Immature natural killer cell (primary cell): ENCODE measurements at regions not wholly inside any gene's neighbourhood (a gene's known extent, or its start where the extent isn't known, plus 50 kb on each side); places are given as distances from the start of the nearest gene placed in this dataset.

Source experiments
- DNase-seq, 3 donors: peaks; one replicate each; pipeline ENCODE4 v3.0.0; 2022; ENCODE audit warnings: mixed read lengths in 1 of 3
- H3K27ac Mint-ChIP-seq, 6 donors: one replicate each; pipeline ENCODE4 v1.8.0; 2020; ENCODE audit warnings: mixed read lengths in 6 of 6, mild to moderate bottlenecking in 5 of 6, inconsistent platforms in 4 of 6, moderate library complexity in 3 of 6
- H3K27me3 Mint-ChIP-seq, 3 donors: one replicate each; pipeline ENCODE4 v1.8.0; 2020 to 2021; ENCODE audit warnings: low read depth in 3 of 3, mild to moderate bottlenecking in 3 of 3, mixed read lengths in 3 of 3, moderate library complexity in 3 of 3, inconsistent platforms in 1 of 3
- H3K36me3 Mint-ChIP-seq, 3 donors: one replicate each; pipeline ENCODE4 v1.8.0; 2020; ENCODE audit warnings: mixed read lengths in 3 of 3, inconsistent platforms in 2 of 3, mild to moderate bottlenecking in 2 of 3
- H3K4me1 Mint-ChIP-seq, 2 donors: one replicate each; pipeline ENCODE4 v1.8.0; 2020; ENCODE audit warnings: inconsistent platforms in 2 of 2, mild to moderate bottlenecking in 2 of 2, mixed read lengths in 2 of 2, moderate library complexity in 1 of 2
- H3K4me3 Mint-ChIP-seq, 5 donors: one replicate each; pipeline ENCODE4 v1.8.0; 2020; ENCODE audit warnings: mild to moderate bottlenecking in 5 of 5, mixed read lengths in 5 of 5, inconsistent platforms in 3 of 5, moderate library complexity in 3 of 5
- H3K9me3 Mint-ChIP-seq, 6 donors: one replicate each; pipeline ENCODE4 v1.8.0; 2020; ENCODE audit warnings: mild to moderate bottlenecking in 6 of 6, mixed read lengths in 6 of 6, inconsistent platforms in 4 of 6, moderate library complexity in 3 of 6

DNA sequence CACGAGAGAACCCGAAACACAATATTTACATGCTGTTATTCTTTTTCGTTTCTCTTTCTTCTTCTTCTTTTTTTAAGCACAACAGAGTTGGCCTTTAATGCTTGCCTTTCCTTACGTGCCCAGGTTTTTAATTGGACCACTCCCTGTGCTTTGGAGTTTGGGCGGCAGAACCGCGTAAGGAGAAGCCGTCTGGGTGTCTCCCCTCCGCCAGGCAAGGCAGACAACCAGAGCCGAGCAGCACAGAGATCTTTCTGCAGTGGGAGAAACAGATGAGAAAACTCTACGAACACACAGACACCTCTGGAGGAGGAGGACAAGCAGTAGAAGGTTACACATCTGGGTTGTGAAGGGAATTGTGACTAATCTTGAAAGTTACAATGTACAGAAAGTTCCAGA is 150.0 kb upstream of the UBL3 start:
- H3K9me3 Mint-ChIP-seq = no peaks in the 10 kb centered on the region
- DNase-seq = no peak
- peaks cover 0 to 3% of the 10 kb centered on the region in 2 donors for H3K4me1 Mint-ChIP-seq
- no peak overlapping the region for H3K27ac Mint-ChIP-seq
- H3K4me3 Mint-ChIP-seq = no peak overlapping the region
- peaks cover 0 to 3% (median 0%) of the 10 kb centered on the region in 3 donors for H3K36me3 Mint-ChIP-seq
- H3K27me3 Mint-ChIP-seq = peaks cover 0 to 4% (median 3%) of the 10 kb centered on the region in 3 donors

DNA sequence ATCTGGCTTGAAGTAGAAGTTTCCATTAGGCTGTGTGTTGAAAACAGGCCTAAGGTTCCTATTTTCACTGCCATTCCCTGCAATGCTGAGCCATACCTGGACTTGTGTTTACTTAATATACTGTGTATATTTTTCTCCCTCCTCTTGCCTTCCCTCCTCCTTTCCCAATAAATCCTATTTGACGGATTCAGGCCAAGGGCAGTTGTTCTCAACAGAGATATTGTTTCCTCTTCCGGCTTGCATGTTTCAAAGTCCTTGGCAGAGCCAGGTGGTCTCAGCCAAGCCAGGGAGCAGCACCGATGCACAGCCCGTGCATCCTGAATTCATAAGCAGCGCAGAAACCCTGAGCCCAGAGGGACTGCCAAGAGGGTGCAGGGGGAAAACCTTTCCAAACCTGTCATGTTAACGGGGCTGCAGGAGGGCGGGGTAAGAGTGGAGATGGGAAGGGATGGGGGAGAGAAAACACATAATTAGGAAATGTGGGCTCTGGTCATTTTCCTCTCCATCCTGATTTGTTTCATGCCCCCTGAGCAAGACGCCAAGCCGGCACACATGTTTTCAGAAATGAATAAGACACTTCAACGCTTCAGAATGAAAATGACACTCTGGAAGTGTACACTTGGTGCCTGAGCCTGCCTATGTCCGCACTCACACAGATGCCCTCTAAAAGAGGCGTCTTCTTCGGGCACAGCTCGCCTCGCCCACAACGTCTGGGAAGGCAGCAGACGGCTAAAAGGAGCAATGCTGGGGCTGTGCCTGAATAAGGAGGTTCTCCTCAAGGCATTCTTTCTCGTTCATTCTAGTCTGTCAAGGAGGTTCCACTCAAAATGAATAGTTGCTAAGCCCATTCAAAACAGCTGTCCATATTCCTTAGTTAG is 149.3 kb upstream of the UBL3 start:
- Mint-ChIP-seq H3K36me3 (peaks cover 0 to 3% (median 0%) of the 10 kb centered on the region in 3 donors), H3K4me1 (no peaks in the 10 kb centered on the region), H3K9me3 (no peaks in the 10 kb centered on the region), H3K4me3 (no peak overlapping the region), H3K27ac (no peak overlapping the region), H3K27me3 (peaks cover 0 to 4% (median 3%) of the 10 kb centered on the region in 3 donors)
- DNase-seq = no peak

- DNase-seq = no peak
- Mint-ChIP-seq H3K27ac (no peak overlapping the region), H3K4me1 (no peaks in the 10 kb centered on the region), H3K27me3 (peaks cover 0 to under 1% (median 0%) of the 10 kb centered on the region in 3 donors), H3K4me3 (no peak overlapping the region), H3K36me3 (no peaks in the 10 kb centered on the region), H3K9me3 (no peaks in the 10 kb centered on the region)
Observed at GRCh38 chr13:29996316-29996715, 145.9 kb upstream of the UBL3 start.

- Mint-ChIP-seq H3K27ac (no peak overlapping the region), H3K4me3 (no peak overlapping the region), H3K4me1 (no peaks in the 10 kb centered on the region), H3K27me3 (peaks cover 0 to 3% (median 0%) of the 10 kb centered on the region in 3 donors), H3K9me3 (no peaks in the 10 kb centered on the region), H3K36me3 (no peaks in the 10 kb centered on the region)
- no peak for DNase-seq
Observed at GRCh38 chr13:29994911-29995595, 144.6 kb upstream of the UBL3 start.

GRCh38 chr13:29993716-29994488 is 143.5 kb upstream of the UBL3 start:
- no peaks in the 10 kb centered on the region for H3K4me1 Mint-ChIP-seq
- no peak overlapping the region for H3K4me3 Mint-ChIP-seq
- no peaks in the 10 kb centered on the region for H3K36me3 Mint-ChIP-seq
- no peak for DNase-seq
- H3K27me3 Mint-ChIP-seq = peaks cover 0 to 4% (median 0%) of the 10 kb centered on the region in 3 donors
- H3K27ac Mint-ChIP-seq = no peak overlapping the region
- no peaks in the 10 kb centered on the region for H3K9me3 Mint-ChIP-seq

- peaks cover 0 to 7% (median 0%) of the 10 kb centered on the region in 3 donors for H3K27me3 Mint-ChIP-seq
- peaks cover 0 to 3% (median 0%) of the 10 kb centered on the region in 6 donors for H3K9me3 Mint-ChIP-seq
Observed at GRCh38 chr13:29993196-29993595, 142.8 kb upstream of the UBL3 start.

GRCh38 chr13:29991343-29991742 is 140.9 kb upstream of the UBL3 start:
- Mint-ChIP-seq H3K4me1 (no peaks in the 10 kb centered on the region), H3K4me3 (no peak overlapping the region), H3K36me3 (peaks cover 10 to 13% (median 11%) of the 10 kb centered on the region in 3 donors), H3K27ac (no peak overlapping the region), H3K27me3 (peaks cover 0 to 7% (median 3%) of the 10 kb centered on the region in 3 donors), H3K9me3 (peaks cover 8 to 19% (median 14%) of the 10 kb centered on the region in 6 donors)
- DNase-seq = no peak

More at GRCh38 chr13:29993196-29993595, 142.8 kb upstream of the UBL3 start:
- no peaks in the 10 kb centered on the region for H3K4me1 Mint-ChIP-seq
- DNase-seq = no peak
- peaks cover 0 to 2% (median 0%) of the 10 kb centered on the region in 3 donors for H3K36me3 Mint-ChIP-seq
- H3K27ac Mint-ChIP-seq = no peak overlapping the region
- no peak overlapping the region for H3K4me3 Mint-ChIP-seq

- H3K4me1 Mint-ChIP-seq = no peaks in the 10 kb centered on the region
- no peak overlapping the region for H3K4me3 Mint-ChIP-seq
- DNase-seq = no peak
- H3K27me3 Mint-ChIP-seq = peaks cover 6 to 12% (median 9%) of the 10 kb centered on the region in 3 donors
- H3K27ac Mint-ChIP-seq = no peak overlapping the region
- H3K36me3 Mint-ChIP-seq = peaks cover 10 to 13% (median 11%) of the 10 kb centered on the region in 3 donors
- H3K9me3 Mint-ChIP-seq = peaks cover 9 to 19% (median 15%) of the 10 kb centered on the region in 6 donors
Observed at GRCh38 chr13:29987340-29987739, 136.9 kb upstream of the UBL3 start.

GRCh38 chr13:29980339-29980738 is 129.9 kb upstream of the UBL3 start:
- no peak for DNase-seq
- Mint-ChIP-seq H3K36me3 (no peaks in the 10 kb centered on the region), H3K9me3 (no peaks in the 10 kb centered on the region), H3K4me1 (peaks cover 0 to 11% of the 10 kb centered on the region in 2 donors), H3K4me3 (no peak overlapping the region), H3K27me3 (peaks cover 4 to 5% (median 5%) of the 10 kb centered on the region in 3 donors), H3K27ac (no peak overlapping the region)

DNA sequence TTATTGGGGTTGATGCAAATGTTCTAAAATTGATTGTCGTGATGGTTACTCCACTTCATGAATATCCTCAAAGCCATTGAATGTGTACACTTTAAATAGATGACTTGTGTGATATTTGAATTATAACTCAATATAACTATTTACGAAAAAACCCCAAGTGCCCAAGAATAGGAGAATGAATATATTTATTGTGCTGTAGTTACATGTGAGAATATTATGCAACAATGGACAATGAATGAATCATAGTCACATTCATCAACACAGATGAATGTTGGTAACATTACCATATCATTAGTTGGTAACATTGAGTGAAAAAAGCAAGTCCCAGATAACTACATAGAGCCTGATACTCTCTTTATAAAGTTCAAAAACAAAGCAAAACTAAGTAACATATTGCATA is 127.8 kb upstream of the UBL3 start:
- Mint-ChIP-seq H3K4me1 (peaks cover 0 to 11% of the 10 kb centered on the region in 2 donors), H3K4me3 (no peak overlapping the region), H3K36me3 (no peaks in the 10 kb centered on the region), H3K9me3 (no peaks in the 10 kb centered on the region), H3K27me3 (peaks cover 1 to 5% (median 3%) of the 10 kb centered on the region in 3 donors), H3K27ac (no peak overlapping the region)
- DNase-seq = no peak

- Mint-ChIP-seq H3K4me3 (no peak overlapping the region), H3K9me3 (no peaks in the 10 kb centered on the region), H3K27me3 (peaks cover under 1 to 2% (median 1%) of the 10 kb centered on the region in 3 donors), H3K27ac (no peak overlapping the region), H3K4me1 (peaks cover 0 to 11% of the 10 kb centered on the region in 2 donors), H3K36me3 (no peaks in the 10 kb centered on the region)
- DNase-seq = no peak
Observed at GRCh38 chr13:29977476-29978120, 127.2 kb upstream of the UBL3 start.

DNA sequence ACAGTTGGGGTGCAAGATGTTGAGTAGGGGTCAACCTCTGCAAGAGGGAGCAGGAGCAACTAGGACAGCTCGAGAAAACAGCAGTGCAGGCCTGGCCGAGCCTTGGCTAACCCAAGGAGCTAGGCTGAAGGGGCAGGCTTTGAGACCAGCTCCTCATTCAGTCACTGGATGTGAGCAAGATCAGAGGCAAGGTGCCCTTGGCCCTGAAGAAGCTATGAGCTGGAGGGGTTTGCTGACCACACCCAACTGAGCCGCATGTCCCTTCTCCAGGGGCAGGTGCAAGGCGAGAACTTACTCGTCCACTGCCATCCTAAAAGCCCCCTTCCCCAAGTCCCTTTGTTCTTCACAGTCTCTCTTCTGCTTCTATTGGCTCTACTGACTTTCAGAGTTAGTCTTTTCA is 126.1 kb upstream of the UBL3 start:
- no peaks in the 10 kb centered on the region for H3K9me3 Mint-ChIP-seq
- H3K27me3 Mint-ChIP-seq = peaks cover 0 to 2% (median 1%) of the 10 kb centered on the region in 3 donors
- H3K4me3 Mint-ChIP-seq = no peak overlapping the region
- no peak overlapping the region for H3K27ac Mint-ChIP-seq
- peaks cover 0 to 11% of the 10 kb centered on the region in 2 donors for H3K4me1 Mint-ChIP-seq
- H3K36me3 Mint-ChIP-seq = no peaks in the 10 kb centered on the region
- no peak for DNase-seq

GRCh38 chr13:29975283-29975682 is 124.9 kb upstream of the UBL3 start:
- Mint-ChIP-seq H3K27ac (no peak overlapping the region), H3K4me1 (peaks cover 0 to 11% of the 10 kb centered on the region in 2 donors), H3K9me3 (no peaks in the 10 kb centered on the region), H3K27me3 (peaks cover 0 to 2% (median 1%) of the 10 kb centered on the region in 3 donors), H3K36me3 (no peaks in the 10 kb centered on the region), H3K4me3 (no peak overlapping the region)
- DNase-seq = no peak
